Spleen (tissue), 7 donors: ENCODE measurements at regions not wholly inside any gene's neighbourhood (a gene's known extent, or its start where the extent isn't known, plus 50 kb on each side); places are given as distances from the start of the nearest gene placed in this dataset.

Experiments
- POLR2A ChIP-seq, 3 donors: fragments of 450-650 bp; IDR thresholded peaks; one replicate each; pipeline ENCODE4 v1.5.1; 2017; ENCODE audit warnings: antibody characterized with exemption in 3 of 3, mild to moderate bottlenecking in 1 of 3
- POLR2AphosphoS5 ChIP-seq, 3 donors: sonication (generic); formaldehyde crosslinking; IDR thresholded peaks; one replicate each; pipeline ENCODE4 v1.5.1; 2017; ENCODE audit warnings: antibody characterized with exemption in 3 of 3
- TF ChIP-seq, protein P1 (sequence below), 11 experiments: fragments of 200-600 bp in 7 of 11; fragments of 450-650 bp in 4 of 11; sonication (generic) in 4 of 11; IDR thresholded peaks in 8 of 11; conservative IDR thresholded peaks in 3 of 11; 1 replicate in 7 of 11; 2 replicates in 4 of 11; pipeline versions ENCODE4 v1.4.0 to v1.8.0; 2016 to 2021; ENCODE audit warnings: antibody characterized with exemption in 11 of 11, inconsistent platforms in 4 of 11, mild to moderate bottlenecking in 1 of 11
- donor health status: DM: no; HTN: no; CAD: no; lungs with moderate emphysema.
- donor health status: DM: no; HTN: no; CAD: no.
- donor health status: DM: no; HTN: no; CAD: no.

DNA sequence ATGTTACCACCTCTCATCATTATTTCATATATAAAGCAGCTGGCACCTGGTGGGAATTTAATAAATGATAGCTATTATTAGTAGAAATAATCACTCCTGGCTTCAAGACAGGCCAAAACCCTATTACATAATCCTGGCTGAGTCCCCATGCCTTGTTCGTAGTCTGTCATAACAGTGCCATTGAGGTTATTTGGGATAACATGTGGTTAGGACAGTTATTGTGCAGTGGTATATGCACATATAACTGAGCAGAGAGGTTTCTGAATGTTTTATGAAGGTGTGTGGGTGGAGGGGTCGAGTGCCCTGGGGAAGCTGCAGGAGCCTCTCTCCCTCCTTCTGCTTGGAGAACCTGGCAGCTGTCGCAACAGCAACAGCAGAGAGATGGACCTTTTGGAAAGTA is 162.4 kb upstream of the NABP1 start:
- TF ChIP-seq POLR2A (IDR thresholded peaks at IDR 0.05) (no peak), POLR2AphosphoS5 (IDR thresholded peaks at IDR 0.05) (no peak)
- TF ChIP-seq, protein P1, sequence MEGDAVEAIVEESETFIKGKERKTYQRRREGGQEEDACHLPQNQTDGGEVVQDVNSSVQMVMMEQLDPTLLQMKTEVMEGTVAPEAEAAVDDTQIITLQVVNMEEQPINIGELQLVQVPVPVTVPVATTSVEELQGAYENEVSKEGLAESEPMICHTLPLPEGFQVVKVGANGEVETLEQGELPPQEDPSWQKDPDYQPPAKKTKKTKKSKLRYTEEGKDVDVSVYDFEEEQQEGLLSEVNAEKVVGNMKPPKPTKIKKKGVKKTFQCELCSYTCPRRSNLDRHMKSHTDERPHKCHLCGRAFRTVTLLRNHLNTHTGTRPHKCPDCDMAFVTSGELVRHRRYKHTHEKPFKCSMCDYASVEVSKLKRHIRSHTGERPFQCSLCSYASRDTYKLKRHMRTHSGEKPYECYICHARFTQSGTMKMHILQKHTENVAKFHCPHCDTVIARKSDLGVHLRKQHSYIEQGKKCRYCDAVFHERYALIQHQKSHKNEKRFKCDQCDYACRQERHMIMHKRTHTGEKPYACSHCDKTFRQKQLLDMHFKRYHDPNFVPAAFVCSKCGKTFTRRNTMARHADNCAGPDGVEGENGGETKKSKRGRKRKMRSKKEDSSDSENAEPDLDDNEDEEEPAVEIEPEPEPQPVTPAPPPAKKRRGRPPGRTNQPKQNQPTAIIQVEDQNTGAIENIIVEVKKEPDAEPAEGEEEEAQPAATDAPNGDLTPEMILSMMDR (IDR thresholded peaks at IDR 0.05 in 8 of 11, conservative IDR thresholded peaks at IDR 0.05 in 3 of 11), result no peak
